HFFc6 (cell line): ENCODE measurements at regions not wholly inside any gene's neighbourhood (a gene's known extent, or its start where the extent isn't known, plus 50 kb on each side); places are given as distances from the start of the nearest gene placed in this dataset.

Source experiments
- DNase-seq: peaks from one replicate; pipeline ENCODE4 v3.0.0-alpha.2; 2018
- H3K27ac Mint-ChIP-seq: 2 replicates; pipeline ENCODE4 v1.8.0; 2020; ENCODE audit warnings: mild to moderate bottlenecking, mixed read lengths
- H3K27me3 Mint-ChIP-seq: 2 replicates; pipeline ENCODE4 v1.8.0; 2021; ENCODE audit warnings: mild to moderate bottlenecking, moderate library complexity, mixed read lengths; ENCODE audit not compliant: insufficient read depth
- H3K36me3 Mint-ChIP-seq: 2 replicates; pipeline ENCODE4 v1.8.0; 2021; ENCODE audit warnings: low read depth, mixed read lengths
- H3K4me1 Mint-ChIP-seq: 2 replicates; pipeline ENCODE4 v1.8.0; 2020; ENCODE audit warnings: low read depth, mixed read lengths
- H3K4me3 Mint-ChIP-seq: 2 replicates; pipeline ENCODE4 v1.8.0; 2020; ENCODE audit warnings: mild to moderate bottlenecking, moderate library complexity, mixed read lengths
- H3K9me3 Mint-ChIP-seq: 2 replicates; pipeline ENCODE4 v1.8.0; 2020; ENCODE audit warnings: mild to moderate bottlenecking, mixed read lengths
- TF ChIP-seq, protein P1 (sequence below): fragments of 200-600 bp; sonication (generic); IDR thresholded peaks from 2 replicates; pipeline ENCODE4 v1.5.0; 2021; ENCODE audit warnings: antibody characterized with exemption, mild to moderate bottlenecking

DNA sequence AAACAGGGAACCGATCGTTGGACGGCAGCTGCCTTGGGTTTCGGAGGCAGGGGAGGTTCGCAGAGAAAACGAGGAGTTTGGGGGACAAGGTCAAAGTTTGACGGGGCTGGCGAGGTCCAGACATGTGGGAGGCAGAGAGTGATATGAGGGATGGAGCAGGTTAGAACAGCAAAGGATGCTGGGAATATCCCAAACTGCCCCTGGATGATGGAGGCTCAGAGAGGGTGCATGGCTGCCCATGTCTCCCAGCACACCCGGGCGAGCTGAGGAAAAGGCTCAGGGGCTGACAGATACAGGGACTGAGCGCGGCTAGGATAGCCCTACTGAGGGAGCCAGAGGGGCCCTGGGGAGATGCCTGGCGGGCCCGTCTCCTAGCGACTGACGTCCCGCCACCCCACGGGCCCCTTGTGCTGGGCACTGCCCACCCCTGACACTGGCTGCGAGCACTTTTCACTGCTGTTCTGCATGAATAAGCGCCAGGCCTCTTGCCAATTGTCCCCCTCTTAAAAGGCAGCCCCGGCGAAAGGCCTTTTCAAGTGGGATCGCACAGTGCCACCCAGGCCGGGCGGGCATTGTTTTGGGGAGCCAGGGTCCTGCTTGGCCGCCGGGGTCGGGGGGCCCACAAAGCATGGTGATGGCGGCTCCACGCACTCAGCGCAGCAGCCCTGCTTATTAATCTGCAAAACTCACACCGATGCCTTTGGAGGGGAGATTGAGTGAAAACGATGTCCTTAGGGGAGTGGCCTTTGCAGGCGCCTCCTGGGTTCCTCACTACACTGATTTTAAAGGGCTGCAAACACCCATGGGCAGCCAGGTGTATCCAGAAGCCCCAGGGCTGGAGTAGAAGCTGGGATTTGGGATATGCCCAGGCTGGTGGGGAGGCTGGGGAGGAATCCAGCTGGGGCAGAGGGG lies 90.0 kb upstream of the LINC01488 start:
- no peak overlapping the region for H3K4me3 Mint-ChIP-seq
- H3K27ac Mint-ChIP-seq, result no peak overlapping the region
- H3K4me1 Mint-ChIP-seq, result peaks cover 9% of the 10 kb centered on the region
- no peaks in the 10 kb centered on the region for H3K27me3 Mint-ChIP-seq
- H3K9me3 Mint-ChIP-seq, result peaks cover 23% of the 10 kb centered on the region
- H3K36me3 Mint-ChIP-seq, result peaks cover 31% of the 10 kb centered on the region
- TF ChIP-seq, protein P1, sequence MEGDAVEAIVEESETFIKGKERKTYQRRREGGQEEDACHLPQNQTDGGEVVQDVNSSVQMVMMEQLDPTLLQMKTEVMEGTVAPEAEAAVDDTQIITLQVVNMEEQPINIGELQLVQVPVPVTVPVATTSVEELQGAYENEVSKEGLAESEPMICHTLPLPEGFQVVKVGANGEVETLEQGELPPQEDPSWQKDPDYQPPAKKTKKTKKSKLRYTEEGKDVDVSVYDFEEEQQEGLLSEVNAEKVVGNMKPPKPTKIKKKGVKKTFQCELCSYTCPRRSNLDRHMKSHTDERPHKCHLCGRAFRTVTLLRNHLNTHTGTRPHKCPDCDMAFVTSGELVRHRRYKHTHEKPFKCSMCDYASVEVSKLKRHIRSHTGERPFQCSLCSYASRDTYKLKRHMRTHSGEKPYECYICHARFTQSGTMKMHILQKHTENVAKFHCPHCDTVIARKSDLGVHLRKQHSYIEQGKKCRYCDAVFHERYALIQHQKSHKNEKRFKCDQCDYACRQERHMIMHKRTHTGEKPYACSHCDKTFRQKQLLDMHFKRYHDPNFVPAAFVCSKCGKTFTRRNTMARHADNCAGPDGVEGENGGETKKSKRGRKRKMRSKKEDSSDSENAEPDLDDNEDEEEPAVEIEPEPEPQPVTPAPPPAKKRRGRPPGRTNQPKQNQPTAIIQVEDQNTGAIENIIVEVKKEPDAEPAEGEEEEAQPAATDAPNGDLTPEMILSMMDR, result no peak
- DNase-seq, result no peak

DNA sequence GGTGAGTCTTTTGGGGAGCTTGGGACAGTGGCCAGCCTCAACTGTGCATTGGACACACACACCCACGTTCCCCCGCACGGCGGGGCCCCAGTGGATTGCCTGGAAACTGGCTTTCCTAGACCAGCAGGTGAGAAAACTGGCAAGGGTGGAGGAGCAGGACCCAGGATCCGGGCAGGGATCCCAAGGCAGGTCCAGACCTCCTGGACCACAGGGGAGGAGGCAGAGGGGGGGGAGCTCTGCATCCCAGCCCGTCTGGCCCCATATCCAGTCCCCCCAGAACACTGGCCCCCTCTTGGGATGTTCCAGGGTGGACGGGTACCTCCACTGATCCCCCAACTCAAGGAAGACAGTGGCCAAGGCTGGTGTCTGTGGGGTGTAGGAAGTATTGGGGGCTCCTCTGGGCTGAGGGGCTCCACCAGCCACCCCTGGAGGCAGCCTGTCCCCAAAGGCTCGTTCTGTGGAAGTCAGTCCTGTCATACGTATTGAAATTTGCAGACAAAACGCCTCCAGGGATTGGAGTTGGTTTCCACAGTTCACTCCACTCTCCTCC lies 89.3 kb upstream of the LINC01488 start:
- Mint-ChIP-seq H3K27me3 (no peaks in the 10 kb centered on the region), H3K4me3 (no peak overlapping the region), H3K36me3 (peaks cover 26% of the 10 kb centered on the region), H3K4me1 (peaks cover 7% of the 10 kb centered on the region), H3K9me3 (peaks cover 22% of the 10 kb centered on the region), H3K27ac (no peak overlapping the region)
- TF ChIP-seq, protein P1, result no peak
- DNase-seq, result no peak

DNA sequence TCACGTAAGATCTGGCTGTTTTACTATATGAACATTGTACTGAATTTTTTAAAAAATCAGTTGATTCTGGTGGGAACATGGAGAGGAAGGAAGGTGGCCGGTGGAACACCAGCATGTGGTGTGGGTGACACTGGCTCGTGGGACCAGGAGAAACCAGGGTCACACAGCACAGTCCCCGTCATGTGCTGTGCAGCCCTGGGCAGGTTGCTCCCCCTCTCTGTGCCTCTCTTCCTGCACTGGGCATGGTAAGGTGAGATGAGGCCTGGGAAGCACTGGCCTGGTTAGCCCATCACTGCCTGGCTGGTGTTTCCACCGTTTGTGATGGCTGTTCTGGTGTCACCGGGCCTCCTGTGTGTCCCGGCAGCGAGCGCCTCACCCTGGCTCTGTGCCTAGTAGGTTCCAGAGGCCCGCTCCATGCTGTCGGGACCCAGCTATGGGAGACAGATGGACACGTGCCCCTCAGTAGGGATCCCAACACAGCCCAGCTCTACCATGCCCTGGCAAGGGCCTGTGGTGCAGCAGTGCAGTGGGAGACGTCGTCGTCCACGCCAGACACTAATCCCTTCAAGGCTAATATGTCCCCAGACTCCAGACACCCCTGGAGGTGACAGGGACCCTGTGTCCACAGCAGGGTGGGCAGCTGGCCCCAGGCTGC lies 88.2 kb upstream of the LINC01488 start:
- TF ChIP-seq, protein P1, result no peak
- Mint-ChIP-seq H3K9me3 (peaks cover 16% of the 10 kb centered on the region), H3K27ac (no peak overlapping the region), H3K27me3 (no peaks in the 10 kb centered on the region), H3K36me3 (peaks cover 15% of the 10 kb centered on the region), H3K4me3 (no peak overlapping the region), H3K4me1 (peaks cover 13% of the 10 kb centered on the region)
- DNase-seq, result no peak

DNA sequence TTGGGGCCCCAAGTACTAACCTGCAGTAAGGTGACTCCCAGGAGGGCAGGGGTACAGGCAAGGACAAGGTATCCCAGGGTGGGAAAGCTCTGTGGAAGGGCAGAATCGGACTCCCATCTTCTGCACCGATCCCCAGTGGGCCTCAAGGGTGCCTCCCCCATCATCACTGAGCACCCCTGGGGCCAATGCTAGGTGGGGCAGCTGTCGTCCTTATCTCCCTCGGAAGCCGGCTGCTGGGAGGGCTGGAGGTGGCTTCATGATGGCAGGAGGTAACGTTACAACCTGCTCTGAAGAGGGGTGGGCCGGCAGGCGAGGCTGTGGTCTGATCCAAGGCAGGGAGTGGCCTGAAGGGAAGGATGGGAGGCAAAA lies 87.6 kb upstream of the LINC01488 start:
- TF ChIP-seq, protein P1, result no peak
- Mint-ChIP-seq H3K9me3 (peaks cover 10% of the 10 kb centered on the region), H3K4me3 (no peak overlapping the region), H3K27ac (no peak overlapping the region), H3K27me3 (no peaks in the 10 kb centered on the region), H3K36me3 (peaks cover 9% of the 10 kb centered on the region; the same call in 1 of the 2 replicates), H3K4me1 (peaks cover 17% of the 10 kb centered on the region)
- no peak for DNase-seq

DNA sequence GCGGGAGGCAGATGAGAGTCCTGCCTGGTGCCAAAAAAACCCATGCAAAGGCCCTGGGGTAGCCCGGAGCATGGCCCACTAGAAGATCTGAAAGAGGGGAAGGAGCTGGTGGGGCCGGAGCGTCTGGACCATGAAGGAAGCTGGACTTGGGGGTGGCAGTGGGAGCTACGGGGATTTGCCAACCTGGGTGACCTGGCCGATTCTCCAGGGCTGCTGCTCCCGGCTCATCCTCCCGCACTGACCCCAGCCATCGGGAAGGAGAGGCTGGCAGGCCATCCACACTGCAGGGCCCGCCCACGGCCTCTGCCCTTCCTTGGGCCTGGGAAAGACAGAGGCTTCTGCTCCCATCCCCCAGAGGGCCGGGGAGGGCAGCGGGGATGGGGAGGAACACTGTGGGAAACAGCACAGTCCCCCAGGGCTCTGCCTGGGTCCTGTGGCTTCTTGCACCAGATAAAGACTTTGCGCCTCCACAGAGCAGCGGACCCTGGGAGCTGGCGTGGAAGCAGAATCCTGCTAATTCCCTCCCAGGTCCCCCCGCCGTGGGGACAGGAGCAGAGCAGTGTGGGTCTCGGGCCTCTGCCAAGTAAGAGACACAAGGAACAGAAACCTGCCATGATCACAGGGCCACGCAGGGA lies 87.1 kb upstream of the LINC01488 start:
- Mint-ChIP-seq H3K9me3 (peaks cover 5% of the 10 kb centered on the region; the same call in 1 of the 2 replicates), H3K4me3 (no peak overlapping the region), H3K27ac (no peak overlapping the region), H3K4me1 (peaks cover 22% of the 10 kb centered on the region), H3K27me3 (peaks cover 3% of the 10 kb centered on the region; the same call in 1 of the 2 replicates), H3K36me3 (0 out of 2 replicates have a peak, but pooled peaks cover 5% of the 10 kb centered on the region)
- no peak for DNase-seq
- TF ChIP-seq, protein P1, result no peak
